Osteoblast (primary cell): ENCODE measurements at regions not wholly inside any gene's neighbourhood (a gene's known extent, or its start where the extent isn't known, plus 50 kb on each side); places are given as distances from the start of the nearest gene placed in this dataset.

ENCODE experiments used
- DNase-seq: peaks from one replicate; pipeline ENCODE4 v3.0.0; 2011; ENCODE audit warnings: low spot score, mixed read lengths; ENCODE audit not compliant: insufficient read length; ENCODE audit errors: missing footprints
- H2AFZ ChIP-seq: 2 replicates; pipeline ENCODE4 v1.6.0; 2011; ENCODE audit warnings: mild to moderate bottlenecking, low read length
- H3K27ac ChIP-seq: 2 replicates; pipeline ENCODE4 v1.5.1; 2011; ENCODE audit warnings: mild to moderate bottlenecking, low read depth, low read length, moderate library complexity
- H3K27me3 ChIP-seq: 2 replicates; pipeline ENCODE4 v1.6.0; 2012; ENCODE audit warnings: mild to moderate bottlenecking, control low read depth, inconsistent platforms, low read length, moderate library complexity; ENCODE audit not compliant: insufficient read depth
- H3K36me3 ChIP-seq: 2 replicates; pipeline ENCODE4 v1.5.1; 2011; ENCODE audit warnings: mild to moderate bottlenecking, low read length, control low read depth, moderate library complexity; ENCODE audit not compliant: insufficient read depth
- H3K4me1 ChIP-seq: 2 replicates; pipeline ENCODE4 v1.5.1; 2011; ENCODE audit warnings: mild to moderate bottlenecking, low read length, control low read depth, moderate library complexity; ENCODE audit not compliant: insufficient read depth
- H3K4me2 ChIP-seq: 2 replicates; pipeline ENCODE4 v1.6.0; 2011; ENCODE audit warnings: mild to moderate bottlenecking, low read length; ENCODE audit not compliant: insufficient read depth
- H3K4me3 ChIP-seq: fragments of 200-600 bp; sonication (generic); 3 replicates; pipeline ENCODE4 v1.5.1; 2012; ENCODE audit warnings: mild to moderate bottlenecking, low read length, inconsistent platforms; ENCODE audit not compliant: insufficient read depth
- H3K79me2 ChIP-seq: 2 replicates; pipeline ENCODE4 v1.6.0; 2012; ENCODE audit warnings: mild to moderate bottlenecking, low read length, control low read depth, inconsistent platforms; ENCODE audit not compliant: insufficient read depth
- H3K9me3 ChIP-seq: 2 replicates; pipeline ENCODE4 v1.5.1; 2011; ENCODE audit warnings: low read depth, low read length, control low read depth
- H4K20me1 ChIP-seq: 2 replicates; pipeline ENCODE4 v1.6.0; 2012; ENCODE audit warnings: mild to moderate bottlenecking, low read length, control low read depth; ENCODE audit not compliant: insufficient read depth
- CTCF ChIP-seq: IDR thresholded peaks from 2 replicates; pipeline ENCODE4 v1.5.1; 2011; ENCODE audit warnings: mild to moderate bottlenecking, low read depth, low read length, moderate library complexity; ENCODE audit errors: extremely low read depth

- Histone ChIP-seq H3K4me1 (peaks cover 14% of the 10 kb centered on the region), H2AFZ (no peak overlapping the region), H3K79me2 (no peaks in the 10 kb centered on the region), H3K9me3 (no peaks in the 10 kb centered on the region), H3K4me2 (no peak overlapping the region), H3K4me3 (no peak overlapping the region), H3K36me3 (no peaks in the 10 kb centered on the region), H3K27me3 (no peaks in the 10 kb centered on the region), H4K20me1 (no peaks in the 10 kb centered on the region), H3K27ac (no peak overlapping the region)
- TF ChIP-seq CTCF, result no peak
- no peak for DNase-seq
Measured at GRCh38 chr4:17097362-17097761, 198.9 kb upstream of the LDB2 start.

- TF ChIP-seq CTCF, result no peak
- peaks cover 14% of the 10 kb centered on the region for H3K4me1 ChIP-seq
- no peaks in the 10 kb centered on the region for H3K9me3 ChIP-seq
- no peaks in the 10 kb centered on the region for H4K20me1 ChIP-seq
- no peak overlapping the region for H3K4me3 ChIP-seq
- no peak overlapping the region for H3K4me2 ChIP-seq
- no peaks in the 10 kb centered on the region for H3K79me2 ChIP-seq
- H3K27ac ChIP-seq, result no peak overlapping the region
- no peak overlapping the region for H2AFZ ChIP-seq
- DNase-seq, result no peak
- no peaks in the 10 kb centered on the region for H3K27me3 ChIP-seq
- no peaks in the 10 kb centered on the region for H3K36me3 ChIP-seq
Measured at GRCh38 chr4:17096692-17097091, 198.2 kb upstream of the LDB2 start.

- no peaks in the 10 kb centered on the region for H4K20me1 ChIP-seq
- no peak overlapping the region for H3K4me2 ChIP-seq
- H3K9me3 ChIP-seq, result no peaks in the 10 kb centered on the region
- no peak overlapping the region for H3K4me3 ChIP-seq
- no peak overlapping the region for H3K27ac ChIP-seq
- H3K4me1 ChIP-seq, result peaks cover 14% of the 10 kb centered on the region
- no peaks in the 10 kb centered on the region for H3K36me3 ChIP-seq
- H3K79me2 ChIP-seq, result no peaks in the 10 kb centered on the region
- H3K27me3 ChIP-seq, result no peaks in the 10 kb centered on the region
- TF ChIP-seq CTCF, result no peak
- DNase-seq, result no peak
- H2AFZ ChIP-seq, result no peak overlapping the region
Measured at GRCh38 chr4:17095771-17096170, 197.3 kb upstream of the LDB2 start.

GRCh38 chr4:17094876-17095210 lies 196.4 kb upstream of the LDB2 start:
- peak overlapping the region; percentile 27 for H2AFZ ChIP-seq
- H3K36me3 ChIP-seq, result no peaks in the 10 kb centered on the region
- H4K20me1 ChIP-seq, result no peaks in the 10 kb centered on the region
- no peak for TF ChIP-seq CTCF
- peak overlapping the region; percentile 30 for H3K4me2 ChIP-seq
- no peak for DNase-seq
- H3K4me1 ChIP-seq, result peaks cover 14% of the 10 kb centered on the region
- H3K9me3 ChIP-seq, result no peaks in the 10 kb centered on the region
- no peaks in the 10 kb centered on the region for H3K27me3 ChIP-seq
- peak overlapping the region; percentile 17 for H3K27ac ChIP-seq
- no peak overlapping the region for H3K4me3 ChIP-seq
- no peaks in the 10 kb centered on the region for H3K79me2 ChIP-seq
